Mesodermal cell (in vitro differentiated cells): ENCODE measurements at regions not wholly inside any gene's neighbourhood (a gene's known extent, or its start where the extent isn't known, plus 50 kb on each side); places are given as distances from the start of the nearest gene placed in this dataset.

ENCODE experiments used
- H3K27ac ChIP-seq: 2 replicates; pipeline ENCODE4 v1.7.0; 2013; ENCODE audit warnings: mild to moderate bottlenecking, low read depth, low read length, moderate library complexity; ENCODE audit not compliant: severe bottlenecking
- H3K36me3 ChIP-seq: 2 replicates; pipeline ENCODE4 v1.7.1; 2013; ENCODE audit warnings: mild to moderate bottlenecking, low read length, moderate library complexity; ENCODE audit not compliant: control insufficient read depth, insufficient read depth
- H3K4me1 ChIP-seq: one replicate; pipeline ENCODE4 v1.7.1; 2013; ENCODE audit warnings: mild to moderate bottlenecking, low read length; ENCODE audit not compliant: insufficient read depth, control insufficient read depth, poor library complexity, severe bottlenecking
- H3K4me3 ChIP-seq: 2 replicates; pipeline ENCODE4 v1.7.0; 2013; ENCODE audit warnings: low read length, control low read depth, mild to moderate bottlenecking; ENCODE audit not compliant: insufficient read depth, poor library complexity, severe bottlenecking; ENCODE audit errors: extremely low read depth
- H3K9me3 ChIP-seq: 2 replicates; pipeline ENCODE4 v1.7.1; 2013; ENCODE audit warnings: mild to moderate bottlenecking, low read length, moderate library complexity; ENCODE audit not compliant: control insufficient read depth
- WGBS, 2 experiments: methylation state at CpG; one replicate each; pipeline ENCODE4 v1.1.5; 2013; ENCODE audit warnings: missing lambda C conversion rate in 2 of 2; ENCODE audit not compliant: insufficient coverage in 2 of 2; 5-methylcytosine and 5-hydroxymethylcytosine counted together

DNA sequence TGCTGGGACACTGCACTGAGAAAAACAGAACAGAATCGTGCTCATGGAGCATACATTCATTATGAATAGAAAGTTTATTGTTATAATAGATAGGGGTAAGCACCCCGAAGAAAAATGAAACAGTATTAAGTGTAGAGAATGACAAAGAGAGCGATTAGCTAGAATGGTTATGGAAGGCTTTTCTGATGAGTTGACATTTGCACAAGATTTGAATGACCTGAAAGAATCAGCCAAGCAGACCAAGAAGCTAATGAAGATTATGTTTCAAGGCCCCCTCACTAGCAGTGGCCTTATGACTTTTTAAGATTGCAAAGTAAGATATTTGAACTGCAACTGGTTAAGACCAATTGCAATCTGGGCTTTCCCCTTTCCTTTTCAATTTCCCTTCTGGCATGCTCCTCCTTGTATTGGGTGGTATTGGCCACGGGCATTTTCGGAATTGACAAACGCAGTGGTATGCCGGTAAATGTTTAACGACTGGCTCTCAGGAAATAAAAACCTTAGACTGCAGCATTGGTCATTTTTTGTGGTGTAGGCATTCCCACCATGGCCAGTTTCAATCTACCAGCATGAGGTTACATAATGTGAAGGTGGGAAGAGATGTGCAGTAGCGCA, 120.0 kb upstream of the CITED2 start:
- WGBS, 2 experiments: 91% methylated on average over 8 of the region's 9 CpGs
- Histone ChIP-seq H3K4me3 (no peak overlapping the region), H3K4me1 (no peaks in the 10 kb centered on the region)

DNA sequence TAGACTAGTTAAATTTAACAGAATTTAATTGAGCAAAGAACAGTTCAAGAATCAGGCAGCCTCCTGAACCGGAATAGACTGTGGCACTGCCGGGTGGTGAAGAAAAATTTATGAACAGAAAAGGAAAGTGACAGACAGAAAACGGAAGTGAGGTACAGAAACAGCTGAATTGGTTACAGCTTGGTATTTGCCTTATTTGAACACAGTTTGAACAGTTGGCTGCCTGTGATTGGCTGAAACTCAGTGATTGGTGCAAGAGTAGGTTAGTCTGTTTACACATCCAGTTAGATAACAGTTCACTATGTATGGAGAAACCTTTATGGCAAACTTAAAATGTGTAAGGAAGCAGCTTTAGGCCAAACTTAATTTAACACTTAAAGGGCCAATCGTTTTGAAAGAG, 116.0 kb upstream of the CITED2 start:
- WGBS, 2 experiments: 67 to 84% methylated on average over 3 of the region's 4 CpGs
- Histone ChIP-seq H3K27ac (no peak overlapping the region), H3K4me3 (no peak overlapping the region), H3K4me1 (peaks cover 5% of the 10 kb centered on the region), H3K9me3 (no peaks in the 10 kb centered on the region), H3K36me3 (no peaks in the 10 kb centered on the region)

More for the DNA sequence above, 120.0 kb upstream of the CITED2 start:
- Histone ChIP-seq H3K36me3 (no peaks in the 10 kb centered on the region), H3K27ac (no peak overlapping the region), H3K9me3 (no peaks in the 10 kb centered on the region)

DNA sequence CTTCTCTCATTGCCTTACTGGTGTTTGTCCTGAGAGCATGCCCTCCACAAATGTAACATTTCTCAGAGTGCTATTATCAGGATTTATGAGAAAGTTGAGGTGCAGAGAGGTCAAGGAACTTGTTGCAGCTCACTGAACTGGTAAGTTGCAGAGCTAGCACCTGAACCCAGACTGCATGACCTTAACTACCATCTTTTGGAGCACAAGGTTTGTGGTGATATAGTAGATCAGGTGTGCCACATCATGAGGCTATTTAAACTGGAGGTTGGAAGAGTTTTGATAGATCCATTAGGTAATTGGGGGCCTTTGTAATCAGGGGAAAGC, 112.0 kb upstream of the CITED2 start:
- Histone ChIP-seq H3K4me1 (peaks cover 14% of the 10 kb centered on the region), H3K27ac (no peak overlapping the region), H3K36me3 (no peaks in the 10 kb centered on the region), H3K9me3 (no peaks in the 10 kb centered on the region), H3K4me3 (no peak overlapping the region)

DNA sequence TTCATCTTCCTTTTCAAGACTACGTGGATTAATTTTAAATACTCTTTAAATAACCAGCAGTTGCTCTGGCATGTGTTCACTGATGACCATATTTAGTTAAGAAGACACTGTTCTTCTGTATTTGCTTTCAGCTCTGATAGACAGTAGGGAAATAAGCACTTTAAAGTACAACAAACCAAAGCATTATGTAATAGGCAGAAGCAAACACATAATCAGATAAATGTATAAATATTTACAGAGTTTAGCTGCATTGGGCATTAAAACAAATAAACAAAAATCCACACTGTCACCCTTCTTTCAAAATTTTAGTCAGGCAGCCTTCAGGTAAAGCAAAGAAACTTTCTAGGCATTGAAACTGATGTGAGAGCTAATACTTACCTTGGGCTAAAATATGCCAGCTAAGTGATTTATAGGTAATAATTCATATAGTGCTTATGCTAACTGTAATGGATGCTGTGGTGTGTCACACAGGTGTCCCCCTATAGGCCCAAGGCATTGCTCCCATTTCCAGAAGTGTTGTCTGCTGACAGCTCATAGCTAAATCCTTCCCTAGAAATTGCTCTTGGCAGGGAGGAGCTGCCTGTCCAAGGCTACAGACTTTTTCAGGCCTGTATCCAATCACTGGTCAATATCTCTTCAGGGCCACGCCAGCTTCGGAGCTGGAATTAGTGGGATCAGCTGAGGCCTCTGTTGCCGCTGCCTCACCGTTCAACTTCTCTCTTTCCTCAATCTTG, 111.5 kb upstream of the CITED2 start:
- Histone ChIP-seq H3K36me3 (no peaks in the 10 kb centered on the region), H3K4me1 (peaks cover 14% of the 10 kb centered on the region), H3K27ac (no peak overlapping the region), H3K9me3 (no peaks in the 10 kb centered on the region), H3K4me3 (no peak overlapping the region)
- 92 to 94% methylated on average over 4 of the region's 5 CpGs for WGBS, 2 experiments

DNA sequence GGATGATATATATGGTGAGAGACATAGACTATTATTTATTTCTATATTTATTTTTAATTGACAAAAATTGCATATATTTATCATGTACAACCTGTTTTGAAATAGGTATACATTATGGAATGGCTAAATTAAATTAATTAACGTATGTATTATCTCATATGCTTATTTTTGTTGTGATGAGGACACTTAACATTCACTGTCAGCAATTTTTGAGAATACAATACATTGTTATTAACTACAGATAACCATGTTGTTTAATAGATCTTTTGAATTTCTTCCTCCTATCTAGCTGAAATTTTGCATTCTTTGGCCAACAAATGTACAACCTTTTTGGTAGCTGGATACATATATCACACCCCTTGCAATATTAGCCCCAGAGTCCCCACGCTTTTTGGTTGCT, 110.7 kb upstream of the CITED2 start:
- Histone ChIP-seq H3K4me1 (peaks cover 14% of the 10 kb centered on the region), H3K9me3 (no peaks in the 10 kb centered on the region), H3K4me3 (no peak overlapping the region), H3K36me3 (no peaks in the 10 kb centered on the region), H3K27ac (no peak overlapping the region)
- WGBS, 2 experiments: no CpG with 5 or more reads among the region's 2 CpGs

DNA sequence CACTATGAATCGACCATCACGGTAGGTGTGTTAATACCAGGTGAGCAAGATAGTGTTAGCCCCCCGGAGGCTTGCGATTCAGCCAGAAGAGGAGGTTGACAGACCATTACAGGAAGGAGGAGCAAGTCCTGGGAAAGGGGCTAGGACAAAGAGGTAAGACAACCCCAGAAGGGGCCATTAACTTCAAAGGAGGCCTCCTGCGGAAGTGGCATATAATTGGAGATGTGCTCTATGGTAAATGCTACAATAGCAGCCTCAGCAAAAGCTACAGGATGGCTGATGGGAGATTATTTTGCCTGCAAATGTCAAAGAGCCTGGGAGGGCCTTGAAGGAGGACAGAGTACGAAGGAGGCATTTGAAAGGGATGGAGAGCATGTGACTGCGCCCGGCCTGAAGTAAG, 108.6 kb upstream of the CITED2 start:
- no peak overlapping the region for H3K27ac ChIP-seq
- 21 to 34% methylated on average over 4 to 8 of the region's 8 CpGs for WGBS, 2 experiments
- H3K36me3 ChIP-seq: no peaks in the 10 kb centered on the region
- no peaks in the 10 kb centered on the region for H3K9me3 ChIP-seq
- no peak overlapping the region for H3K4me3 ChIP-seq
- H3K4me1 ChIP-seq: peaks cover 14% of the 10 kb centered on the region

DNA sequence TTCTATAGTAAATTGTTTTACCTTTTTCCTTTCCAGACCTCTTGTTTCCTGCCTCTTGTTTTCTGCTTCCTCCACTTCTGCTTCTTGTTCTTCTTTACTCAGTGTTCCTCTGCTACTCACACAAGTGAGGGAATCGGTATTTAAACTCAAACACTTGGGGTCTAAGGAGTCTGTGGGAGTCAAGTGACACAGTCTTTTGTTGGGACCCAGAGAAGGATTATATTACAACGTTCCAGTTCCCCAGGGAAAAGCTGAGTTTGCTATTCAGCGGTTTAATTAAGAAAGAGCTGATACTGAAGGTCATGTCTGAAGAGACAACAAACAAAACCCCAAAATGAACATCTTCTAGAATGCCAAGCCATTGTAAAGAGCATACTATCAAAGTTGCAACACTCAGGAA, 107.8 kb upstream of the CITED2 start:
- 40 to 86% methylated on average over 1 of the region's 3 CpGs for WGBS, 2 experiments
- H3K27ac ChIP-seq: peak overlapping the region; percentile 7
- peaks cover 14% of the 10 kb centered on the region for H3K4me1 ChIP-seq
- no peak overlapping the region for H3K4me3 ChIP-seq
- no peaks in the 10 kb centered on the region for H3K36me3 ChIP-seq
- H3K9me3 ChIP-seq: no peaks in the 10 kb centered on the region

DNA sequence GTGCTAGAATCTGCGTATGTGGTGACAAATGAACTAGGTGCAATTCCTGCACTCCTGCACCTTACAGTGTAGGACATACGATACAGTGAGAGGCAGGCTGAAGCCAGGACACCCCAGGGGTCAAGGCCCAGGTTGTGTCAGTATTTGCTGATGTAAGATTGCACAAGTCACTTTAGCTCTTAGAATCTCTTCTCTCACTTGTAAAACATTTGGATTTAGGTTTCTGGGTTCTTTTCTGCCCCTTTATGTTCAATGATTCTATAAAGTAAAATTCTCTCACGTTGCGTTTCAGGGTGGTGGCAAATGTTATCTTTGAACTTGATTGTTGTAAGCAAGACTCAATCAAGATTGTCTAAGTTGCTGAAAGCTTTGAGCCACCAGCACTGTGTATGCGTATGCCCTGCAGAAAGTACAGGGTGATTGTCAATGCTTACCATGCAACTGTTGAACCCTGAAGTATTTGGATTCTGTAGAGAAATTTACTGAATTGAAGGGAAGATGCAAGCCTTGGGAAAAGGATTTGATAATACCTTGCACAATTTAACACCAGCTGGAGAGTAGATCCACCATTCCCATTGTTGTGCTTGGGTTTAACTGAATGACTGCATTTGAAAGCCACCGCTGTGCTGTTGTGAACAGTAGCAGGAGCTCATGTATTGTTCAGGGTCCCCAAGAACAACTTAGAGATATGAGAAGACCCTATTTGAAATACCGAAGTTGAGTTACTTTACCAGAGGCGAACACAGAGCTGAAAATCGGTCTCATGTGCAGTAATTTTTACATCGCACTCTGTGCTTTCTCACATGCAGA, 106.1 kb upstream of the CITED2 start:
- H3K9me3 ChIP-seq: no peaks in the 10 kb centered on the region
- H3K27ac ChIP-seq: no peak overlapping the region
- H3K4me3 ChIP-seq: no peak overlapping the region
- H3K36me3 ChIP-seq: no peaks in the 10 kb centered on the region
- 82 to 89% methylated on average over 7 to 10 of the region's 10 CpGs for WGBS, 2 experiments
- H3K4me1 ChIP-seq: peaks cover 16% of the 10 kb centered on the region

DNA sequence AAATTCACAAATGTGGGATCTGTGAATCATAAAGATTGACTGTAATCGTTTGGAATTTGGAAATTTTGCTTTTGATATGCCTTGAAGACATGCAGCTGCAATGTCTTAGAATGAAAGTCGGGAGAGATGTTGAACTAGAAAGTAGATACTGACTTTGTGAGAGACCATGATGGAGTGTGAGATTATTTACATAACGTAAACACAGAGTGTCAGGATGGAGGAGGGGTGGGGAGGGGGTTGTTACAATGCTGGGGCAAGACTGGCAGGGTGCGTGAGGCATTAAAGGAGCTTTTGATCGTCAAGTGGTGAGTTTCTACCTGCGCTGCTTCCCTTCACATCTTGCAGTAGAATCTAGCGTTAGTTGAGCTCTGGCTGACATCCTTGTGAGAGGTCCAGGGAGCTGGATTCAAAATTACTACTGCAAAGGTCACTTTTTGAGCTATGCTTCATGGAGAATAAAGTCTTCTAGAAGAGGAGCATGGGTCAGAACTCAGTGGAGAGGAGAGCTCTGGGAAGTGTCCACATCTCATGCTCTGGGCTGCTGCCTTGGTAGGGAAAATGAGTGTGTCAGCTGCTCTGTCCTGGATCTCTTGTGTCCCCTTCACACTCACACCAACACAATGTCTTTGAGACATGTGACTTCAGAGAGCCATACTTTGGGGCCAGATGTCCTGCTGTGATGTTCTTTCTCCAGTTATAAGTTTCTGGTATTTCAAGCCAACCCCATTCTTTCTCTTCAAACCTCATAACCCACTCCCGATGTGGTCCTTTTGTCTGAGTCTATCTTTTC, 105.2 kb upstream of the CITED2 start:
- H3K4me3 ChIP-seq: no peak overlapping the region
- WGBS, 2 experiments: 67 to 76% methylated on average over 5 to 6 of the region's 8 CpGs
- H3K36me3 ChIP-seq: no peaks in the 10 kb centered on the region
- H3K9me3 ChIP-seq: no peaks in the 10 kb centered on the region
- H3K27ac ChIP-seq: no peak overlapping the region
- H3K4me1 ChIP-seq: peaks cover 25% of the 10 kb centered on the region

DNA sequence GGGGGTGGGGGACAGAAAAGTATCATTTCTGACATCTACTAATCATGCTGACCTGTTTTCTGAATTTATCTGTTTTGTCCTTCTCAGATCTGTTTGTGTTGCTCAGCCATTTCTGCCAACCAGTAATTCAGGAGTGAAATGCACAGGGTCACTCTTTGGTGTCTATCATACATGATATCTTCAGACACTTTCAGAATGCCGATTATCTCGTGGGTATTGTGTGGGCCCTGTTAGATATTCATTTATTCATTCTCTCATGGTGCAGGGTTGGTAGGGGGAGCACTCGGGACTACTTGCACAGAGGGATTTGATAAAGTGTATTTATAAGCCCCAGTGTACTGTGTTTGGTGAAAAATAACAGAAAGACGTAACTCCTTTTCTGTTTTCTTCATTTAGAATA, 101.2 kb upstream of the CITED2 start:
- peak overlapping the region; percentile 73 for H3K27ac ChIP-seq
- H3K36me3 ChIP-seq: no peaks in the 10 kb centered on the region
- no peak overlapping the region for H3K4me3 ChIP-seq
- WGBS, 2 experiments: no CpG with 5 or more reads among the region's 4 CpGs
- peaks cover 36% of the 10 kb centered on the region for H3K4me1 ChIP-seq
- H3K9me3 ChIP-seq: no peaks in the 10 kb centered on the region
